ENCODE measurements at regions not wholly inside any gene's neighbourhood (a gene's known extent, or its start where the extent isn't known, plus 50 kb on each side); places are given as distances from the start of the nearest gene placed in this dataset.

- POLR2A ChIA-PET, result no interaction called here
- Mint-ChIP-seq H3K4me1 (no peaks in the 10 kb centered on the region), H3K4me3 (no peak overlapping the region)
These were observed 100.8 kb upstream of the XYLT1 start for GRCh38 chr16:17571499-17572093.

DNA sequence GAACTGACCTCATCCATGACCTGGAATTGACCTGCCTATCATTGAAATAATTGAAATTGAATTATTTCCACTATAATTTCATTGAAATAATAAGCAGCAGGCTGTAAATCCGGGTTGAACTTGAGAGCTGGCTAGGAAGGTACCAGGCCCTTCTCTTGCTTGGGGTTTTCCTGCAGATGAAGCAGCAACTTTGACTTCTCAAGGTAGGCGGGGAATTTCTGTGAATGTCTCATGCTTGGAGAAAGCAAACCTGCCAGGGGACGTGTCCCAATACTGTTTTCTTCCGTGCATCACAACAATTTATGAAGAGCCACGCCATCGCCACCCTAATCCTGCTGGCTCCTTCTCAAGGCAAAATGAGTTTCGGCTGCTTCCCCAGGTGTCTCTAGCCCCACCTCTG lies 97.5 kb upstream of the XYLT1 start:
- POLR2A ChIA-PET, result no interaction called here
- Mint-ChIP-seq H3K27me3 (peaks cover 3% of the 10 kb centered on the region), H3K4me3 (no peak overlapping the region), H3K4me1 (no peaks in the 10 kb centered on the region), H3K27ac (no peak overlapping the region), H3K36me3 (no peaks in the 10 kb centered on the region), H3K9me3 (no peaks in the 10 kb centered on the region)
- DNase-seq, result no peak
- ATAC-seq (ENCODE audit: low read depth), result no peak

More at GRCh38 chr16:17571499-17572093, 100.8 kb upstream of the XYLT1 start:
- Mint-ChIP-seq H3K9me3 (no peaks in the 10 kb centered on the region), H3K27me3 (peaks cover 3% of the 10 kb centered on the region), H3K27ac (no peak overlapping the region), H3K36me3 (no peaks in the 10 kb centered on the region)
- DNase-seq (no peak), ATAC-seq (ENCODE audit: low read depth) (no peak)

GRCh38 chr16:17567455-17567854 lies 96.7 kb upstream of the XYLT1 start:
- no peaks in the 10 kb centered on the region for H3K4me1 Mint-ChIP-seq
- H3K9me3 Mint-ChIP-seq, result no peaks in the 10 kb centered on the region
- DNase-seq (no peak), ATAC-seq (ENCODE audit: low read depth) (no peak)
- H3K36me3 Mint-ChIP-seq, result no peaks in the 10 kb centered on the region
- H3K27me3 Mint-ChIP-seq, result peaks cover 6% of the 10 kb centered on the region
- POLR2A ChIA-PET, result no interaction called here
- H3K4me3 Mint-ChIP-seq, result no peak overlapping the region
- no peak overlapping the region for H3K27ac Mint-ChIP-seq

DNA sequence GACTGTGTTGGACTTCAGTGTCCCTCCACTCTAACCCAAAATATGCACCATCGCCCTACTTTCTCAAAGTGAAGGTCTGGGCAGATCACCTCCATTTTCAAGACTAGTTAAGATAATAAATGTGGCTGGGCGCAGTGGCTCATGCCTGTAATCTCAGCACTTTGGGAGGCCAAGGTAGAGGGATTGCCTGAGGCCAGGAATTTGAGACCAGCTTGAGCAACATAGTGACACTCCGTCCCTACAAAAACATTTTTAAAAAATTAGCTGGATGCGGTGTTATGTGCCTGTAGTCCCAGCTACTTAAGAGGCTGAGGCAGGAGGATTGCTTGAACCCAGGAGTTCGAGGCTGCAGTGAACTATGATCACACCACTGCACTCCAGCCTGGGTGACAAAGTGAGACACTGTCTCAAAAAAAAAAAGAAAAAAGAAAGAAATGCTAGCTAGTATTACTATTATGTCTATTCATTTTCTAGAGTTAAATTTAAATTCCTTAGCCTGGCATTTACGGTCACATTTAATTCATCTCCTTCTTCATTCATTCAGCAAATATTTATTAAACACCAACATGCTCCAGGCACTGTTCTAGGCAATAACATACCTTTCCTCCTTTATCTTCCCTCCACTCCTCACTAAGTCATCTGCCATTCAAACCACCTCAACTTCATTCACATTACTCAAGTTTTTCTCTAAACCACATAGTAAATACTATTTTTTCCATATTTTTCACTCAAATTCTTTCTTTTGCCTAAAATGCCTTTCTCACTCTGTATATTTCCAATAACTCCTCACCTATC lies 96.1 kb upstream of the XYLT1 start:
- DNase-seq (no peak), ATAC-seq (ENCODE audit: low read depth) (no peak)
- H3K9me3 Mint-ChIP-seq, result no peaks in the 10 kb centered on the region
- POLR2A ChIA-PET, result no interaction called here
- H3K27me3 Mint-ChIP-seq, result peaks cover 6% of the 10 kb centered on the region
- no peak overlapping the region for H3K27ac Mint-ChIP-seq
- H3K4me1 Mint-ChIP-seq, result no peaks in the 10 kb centered on the region
- no peaks in the 10 kb centered on the region for H3K36me3 Mint-ChIP-seq
- H3K4me3 Mint-ChIP-seq, result no peak overlapping the region

GRCh38 chr16:17566075-17566474 lies 95.3 kb upstream of the XYLT1 start:
- ATAC-seq (ENCODE audit: low read depth), result no peak
- Mint-ChIP-seq H3K4me3 (no peak overlapping the region), H3K36me3 (no peaks in the 10 kb centered on the region), H3K27me3 (peaks cover 6% of the 10 kb centered on the region), H3K27ac (no peak overlapping the region), H3K4me1 (no peaks in the 10 kb centered on the region), H3K9me3 (no peaks in the 10 kb centered on the region)
- POLR2A ChIA-PET, result no interaction called here
- no peak for DNase-seq

DNA sequence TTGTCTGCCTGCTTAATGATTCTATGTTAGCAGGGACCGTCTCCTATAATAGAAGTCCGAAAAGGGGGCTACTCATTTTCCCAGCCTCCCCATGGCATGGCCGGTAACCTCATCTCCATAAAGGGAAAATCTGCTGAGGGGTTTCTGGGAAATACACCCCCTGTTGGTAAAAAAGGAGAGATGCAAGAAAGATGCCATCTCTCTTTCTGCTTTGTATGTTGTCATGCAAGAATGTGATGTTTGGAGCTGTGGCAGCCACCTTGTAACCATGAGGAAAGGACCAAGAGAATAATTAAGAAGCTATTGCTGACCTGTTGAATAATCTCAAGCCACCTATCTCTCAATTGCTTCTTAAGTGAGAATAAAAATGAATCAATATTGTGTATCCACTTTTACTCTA lies 94.8 kb upstream of the XYLT1 start:
- ATAC-seq (ENCODE audit: low read depth) (no peak), DNase-seq (no peak)
- H3K9me3 Mint-ChIP-seq, result no peaks in the 10 kb centered on the region
- no peak overlapping the region for H3K4me3 Mint-ChIP-seq
- H3K36me3 Mint-ChIP-seq, result no peaks in the 10 kb centered on the region
- H3K27me3 Mint-ChIP-seq, result peaks cover 6% of the 10 kb centered on the region
- POLR2A ChIA-PET, result no interaction called here
- no peaks in the 10 kb centered on the region for H3K4me1 Mint-ChIP-seq
- no peak overlapping the region for H3K27ac Mint-ChIP-seq

DNA sequence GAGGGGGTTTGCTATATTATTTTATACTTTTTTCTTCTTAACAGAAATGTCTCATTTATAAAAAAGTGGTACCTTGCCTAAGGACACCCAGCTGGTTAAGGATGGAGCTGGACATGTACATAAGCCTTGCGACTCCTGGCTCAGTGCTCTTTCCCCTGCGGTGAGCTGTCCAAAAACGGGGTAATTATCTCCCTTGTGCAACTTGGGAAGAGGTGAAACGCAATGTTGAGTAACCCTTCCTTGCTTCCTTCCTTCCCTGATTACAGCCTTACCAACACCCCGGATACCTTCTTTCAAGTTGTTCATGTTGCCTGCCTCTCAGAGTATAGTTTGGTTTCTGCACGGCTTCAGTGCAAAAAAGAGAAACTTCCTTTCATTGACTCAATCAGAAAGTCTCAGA lies 94.1 kb upstream of the XYLT1 start:
- Mint-ChIP-seq H3K27me3 (peaks cover 6% of the 10 kb centered on the region), H3K4me1 (no peaks in the 10 kb centered on the region), H3K36me3 (no peaks in the 10 kb centered on the region), H3K4me3 (no peak overlapping the region), H3K27ac (no peak overlapping the region), H3K9me3 (no peaks in the 10 kb centered on the region)
- ATAC-seq (ENCODE audit: low read depth), result no peak
- POLR2A ChIA-PET, result no interaction called here
- DNase-seq, result no peak

DNA sequence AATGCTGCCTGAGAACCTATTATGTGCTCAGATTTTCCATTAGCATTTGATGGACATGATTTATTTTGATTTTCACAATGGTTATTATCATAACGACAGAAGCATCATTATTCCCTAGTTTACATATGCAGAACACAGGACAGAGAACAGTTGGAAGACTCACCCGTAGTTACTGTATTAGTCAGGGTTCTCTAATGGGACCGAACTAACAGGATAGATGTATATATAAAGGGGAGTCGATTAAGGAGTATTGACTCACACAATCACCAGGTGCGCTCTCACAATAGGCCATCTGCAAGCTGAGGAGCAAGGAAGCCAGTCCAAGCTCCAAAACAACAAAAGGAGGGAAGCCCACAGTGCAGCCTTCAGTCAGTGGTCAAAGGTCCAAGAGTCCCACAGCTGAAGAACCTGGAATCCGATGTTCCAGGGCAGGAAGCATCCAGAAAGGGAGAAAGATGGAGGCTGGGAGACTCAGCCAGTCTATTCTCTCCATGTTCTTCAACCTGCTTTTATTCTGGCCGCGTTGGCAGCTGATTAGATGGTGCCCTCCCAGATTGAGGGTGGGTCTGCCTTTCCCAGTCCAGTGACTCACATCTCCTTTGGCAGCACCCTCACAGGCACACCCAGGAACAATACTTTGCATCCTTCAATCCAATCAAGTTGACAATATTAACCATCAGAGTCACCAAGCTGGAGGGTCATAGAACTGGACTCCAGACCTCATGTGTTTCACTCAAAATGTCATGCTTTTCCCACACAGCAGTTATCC lies 92.7 kb upstream of the XYLT1 start:
- Mint-ChIP-seq H3K9me3 (no peaks in the 10 kb centered on the region), H3K27ac (no peak overlapping the region), H3K27me3 (peaks cover 8% of the 10 kb centered on the region), H3K4me1 (no peaks in the 10 kb centered on the region), H3K4me3 (no peak overlapping the region), H3K36me3 (no peaks in the 10 kb centered on the region)
- ATAC-seq (ENCODE audit: low read depth), result no peak
- POLR2A ChIA-PET, result no interaction called here
- no peak for DNase-seq

GRCh38 chr16:17561056-17561455 lies 90.3 kb upstream of the XYLT1 start:
- DNase-seq, result no peak
- Mint-ChIP-seq H3K27me3 (peaks cover 13% of the 10 kb centered on the region), H3K9me3 (no peaks in the 10 kb centered on the region)

GRCh38 chr16:17560548-17560947 lies 89.8 kb upstream of the XYLT1 start:
- Mint-ChIP-seq H3K27ac (no peak overlapping the region), H3K4me3 (no peak overlapping the region), H3K9me3 (no peaks in the 10 kb centered on the region), H3K4me1 (no peaks in the 10 kb centered on the region), H3K36me3 (no peaks in the 10 kb centered on the region), H3K27me3 (peaks cover 13% of the 10 kb centered on the region)
- DNase-seq (no peak), ATAC-seq (ENCODE audit: low read depth) (no peak)
- POLR2A ChIA-PET, result no interaction called here

More at GRCh38 chr16:17561056-17561455, 90.3 kb upstream of the XYLT1 start:
- no peak for ATAC-seq (ENCODE audit: low read depth)
- Mint-ChIP-seq H3K36me3 (no peaks in the 10 kb centered on the region), H3K4me3 (no peak overlapping the region), H3K4me1 (no peaks in the 10 kb centered on the region), H3K27ac (no peak overlapping the region)
- POLR2A ChIA-PET, result no interaction called here

DNA sequence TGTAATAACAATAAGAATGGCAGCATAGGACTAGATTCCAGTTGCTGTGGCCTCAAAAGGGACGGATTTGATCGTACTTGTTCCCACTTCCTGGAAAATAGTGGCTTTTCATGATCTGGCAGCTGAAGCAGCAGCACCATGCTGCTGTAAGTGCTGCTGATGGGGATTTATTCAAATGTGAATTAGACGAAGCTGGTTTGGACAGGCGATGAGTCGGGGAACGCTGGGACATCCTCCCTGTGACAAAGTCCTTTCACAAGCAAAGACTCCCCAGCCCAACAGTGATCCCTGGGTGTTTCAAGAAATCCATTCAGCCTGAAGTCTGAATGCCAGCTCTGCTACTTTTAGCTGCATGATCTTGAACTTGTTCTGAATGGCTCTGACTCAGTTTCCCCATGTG lies 88.6 kb upstream of the XYLT1 start:
- no peak for ATAC-seq (ENCODE audit: low read depth)
- no peak for DNase-seq
- no peak overlapping the region for H3K27ac Mint-ChIP-seq
- POLR2A ChIA-PET, result no interaction called here
- H3K9me3 Mint-ChIP-seq, result no peaks in the 10 kb centered on the region
- no peaks in the 10 kb centered on the region for H3K4me1 Mint-ChIP-seq
- no peak overlapping the region for H3K4me3 Mint-ChIP-seq
- peaks cover 17% of the 10 kb centered on the region for H3K27me3 Mint-ChIP-seq
- H3K36me3 Mint-ChIP-seq, result no peaks in the 10 kb centered on the region

DNA sequence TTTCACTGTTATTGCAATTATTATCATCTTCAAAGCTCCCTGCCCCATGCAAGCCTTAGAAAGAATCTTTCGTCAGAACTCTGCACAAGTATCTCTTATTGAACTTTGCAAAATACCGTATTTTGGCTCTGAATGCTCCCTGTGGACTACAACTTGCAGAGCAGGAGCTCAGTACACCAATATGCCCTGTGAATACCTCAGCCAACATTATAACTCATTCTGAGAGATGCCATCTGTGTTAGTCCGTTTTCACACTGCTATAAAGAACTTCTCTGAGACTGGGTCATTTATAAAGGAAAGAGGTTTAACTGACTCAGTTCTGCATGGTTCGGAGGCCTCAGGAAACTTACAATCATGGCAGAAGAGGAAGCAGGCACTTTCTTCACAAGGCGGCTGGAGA lies 87.2 kb upstream of the XYLT1 start:
- H3K4me1 Mint-ChIP-seq, result no peaks in the 10 kb centered on the region
- no peak overlapping the region for H3K27ac Mint-ChIP-seq
- ATAC-seq (ENCODE audit: low read depth) (no peak), DNase-seq (no peak)
- no peaks in the 10 kb centered on the region for H3K36me3 Mint-ChIP-seq
- POLR2A ChIA-PET, result no interaction called here
- H3K27me3 Mint-ChIP-seq, result peaks cover 16% of the 10 kb centered on the region
- H3K4me3 Mint-ChIP-seq, result no peak overlapping the region
- no peaks in the 10 kb centered on the region for H3K9me3 Mint-ChIP-seq

DNA sequence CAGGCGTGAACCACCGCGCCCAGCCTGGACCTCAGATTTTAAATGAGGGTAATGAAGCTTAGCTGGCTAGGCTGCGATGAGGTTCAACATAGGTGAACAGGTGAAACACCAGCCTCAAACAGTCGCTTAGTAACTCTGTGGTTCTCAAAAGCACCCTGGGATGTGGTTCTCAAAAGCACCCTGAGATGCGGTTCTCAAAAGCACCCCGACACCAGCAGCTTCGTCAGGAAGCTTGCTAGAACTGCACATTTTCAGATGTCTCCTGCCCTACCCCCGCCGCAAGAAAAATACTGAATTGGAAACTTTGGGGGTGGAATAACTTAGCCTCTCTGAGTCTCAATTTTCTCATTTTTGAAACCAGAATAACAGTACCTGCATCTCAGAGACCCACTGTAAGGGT lies 86.7 kb upstream of the XYLT1 start:
- H3K4me3 Mint-ChIP-seq, result no peak overlapping the region
- ATAC-seq (ENCODE audit: low read depth) (no peak), DNase-seq (no peak)
- no peaks in the 10 kb centered on the region for H3K4me1 Mint-ChIP-seq
- POLR2A ChIA-PET, result no interaction called here
- H3K27ac Mint-ChIP-seq, result no peak overlapping the region
- no peaks in the 10 kb centered on the region for H3K36me3 Mint-ChIP-seq
- H3K9me3 Mint-ChIP-seq, result no peaks in the 10 kb centered on the region
- peaks cover 16% of the 10 kb centered on the region for H3K27me3 Mint-ChIP-seq

Data from activated naive CD8-positive, alpha-beta T cell treated with anti-CD3 and anti-CD28 coated beads, Interleukin-2, amount 10 ng/mL, durations not matched to agents 7 days and 5 days (primary cell).